ENCODE measurements at regions not wholly inside any gene's neighbourhood (a gene's known extent, or its start where the extent isn't known, plus 50 kb on each side); places are given as distances from the start of the nearest gene placed in this dataset.

GRCh38 chr1:4483021-4483625, 171.3 kb upstream of the AJAP1 start:
- Histone ChIP-seq H3K27me3 (ENCODE audit: insufficient read depth, low read length, poor library complexity) (no peaks in the 10 kb centered on the region), H3K9me3 (ENCODE audit: insufficient read depth, low read length, severe bottlenecking) (peaks cover 12% of the 10 kb centered on the region), H3K9ac (ENCODE audit: low read depth, low read length) (no peak overlapping the region), H3K36me3 (ENCODE audit: insufficient read depth, low read length) (no peaks in the 10 kb centered on the region), H3K4me3 (ENCODE audit: low read depth in 1 of 2, low read length in 2 of 2) (no peak overlapping the region), H3K27ac (ENCODE audit: low read length) (no peak overlapping the region), H3K4me2 (ENCODE audit: insufficient read depth, low read length) (no peak overlapping the region), H3K79me2 (ENCODE audit: insufficient read depth, low read length) (no peaks in the 10 kb centered on the region), H2AFZ (ENCODE audit: low read depth, low read length) (no peak overlapping the region), H3K4me1 (ENCODE audit: insufficient read depth, low read length) (no peaks in the 10 kb centered on the region), H4K20me1 (ENCODE audit: insufficient read depth, low read length) (no peaks in the 10 kb centered on the region)
- DNase-seq (no peak), ATAC-seq (ENCODE audit: insufficient read depth, low read depth) (no peak)
- no peak for TF ChIP-seq EZH2 (IDR thresholded peaks at IDR 0.05; ENCODE audit: borderline replicate concordance, low read depth, low read length, severe bottlenecking)
- TF ChIP-seq CTCF (IDR thresholded peaks at IDR 0.05; ENCODE audit: borderline replicate concordance, extremely low read depth, low read length, poor library complexity, severe bottlenecking), result no peak

- H3K4me3 ChIP-seq (ENCODE audit: low read depth in 1 of 2, low read length in 2 of 2), result no peak overlapping the region
- DNase-seq (no peak), ATAC-seq (ENCODE audit: insufficient read depth, low read depth) (no peak)
- H2AFZ ChIP-seq (ENCODE audit: low read depth, low read length), result no peak overlapping the region
- no peaks in the 10 kb centered on the region for H4K20me1 ChIP-seq (ENCODE audit: insufficient read depth, low read length)
- H3K79me2 ChIP-seq (ENCODE audit: insufficient read depth, low read length), result no peaks in the 10 kb centered on the region
- H3K9ac ChIP-seq (ENCODE audit: low read depth, low read length), result no peak overlapping the region
- no peak overlapping the region for H3K4me2 ChIP-seq (ENCODE audit: insufficient read depth, low read length)
- H3K27ac ChIP-seq (ENCODE audit: low read length), result no peak overlapping the region
- no peak for TF ChIP-seq EZH2 (IDR thresholded peaks at IDR 0.05; ENCODE audit: borderline replicate concordance, low read depth, low read length, severe bottlenecking)
- no peak for TF ChIP-seq CTCF (IDR thresholded peaks at IDR 0.05; ENCODE audit: borderline replicate concordance, extremely low read depth, low read length, poor library complexity, severe bottlenecking)
- H3K36me3 ChIP-seq (ENCODE audit: insufficient read depth, low read length), result no peaks in the 10 kb centered on the region
- H3K9me3 ChIP-seq (ENCODE audit: insufficient read depth, low read length, severe bottlenecking), result peaks cover 11% of the 10 kb centered on the region
- H3K4me1 ChIP-seq (ENCODE audit: insufficient read depth, low read length), result no peaks in the 10 kb centered on the region
- H3K27me3 ChIP-seq (ENCODE audit: insufficient read depth, low read length, poor library complexity), result no peaks in the 10 kb centered on the region
These were observed 169.0 kb upstream of the AJAP1 start for GRCh38 chr1:4485398-4485797.

GRCh38 chr1:4485878-4486277, 168.5 kb upstream of the AJAP1 start:
- no peaks in the 10 kb centered on the region for H3K4me1 ChIP-seq (ENCODE audit: insufficient read depth, low read length)
- no peaks in the 10 kb centered on the region for H3K79me2 ChIP-seq (ENCODE audit: insufficient read depth, low read length)
- ATAC-seq (ENCODE audit: insufficient read depth, low read depth) (no peak), DNase-seq (no peak)
- no peak overlapping the region for H3K9ac ChIP-seq (ENCODE audit: low read depth, low read length)
- no peaks in the 10 kb centered on the region for H3K36me3 ChIP-seq (ENCODE audit: insufficient read depth, low read length)
- no peak overlapping the region for H2AFZ ChIP-seq (ENCODE audit: low read depth, low read length)
- H3K4me3 ChIP-seq (ENCODE audit: low read depth in 1 of 2, low read length in 2 of 2), result no peak overlapping the region
- no peaks in the 10 kb centered on the region for H4K20me1 ChIP-seq (ENCODE audit: insufficient read depth, low read length)
- no peak overlapping the region for H3K27ac ChIP-seq (ENCODE audit: low read length)
- no peaks in the 10 kb centered on the region for H3K27me3 ChIP-seq (ENCODE audit: insufficient read depth, low read length, poor library complexity)
- no peak overlapping the region for H3K4me2 ChIP-seq (ENCODE audit: insufficient read depth, low read length)
- peaks cover 11% of the 10 kb centered on the region for H3K9me3 ChIP-seq (ENCODE audit: insufficient read depth, low read length, severe bottlenecking)
- TF ChIP-seq EZH2 (IDR thresholded peaks at IDR 0.05; ENCODE audit: borderline replicate concordance, low read depth, low read length, severe bottlenecking) (no peak), CTCF (IDR thresholded peaks at IDR 0.05; ENCODE audit: borderline replicate concordance, extremely low read depth, low read length, poor library complexity, severe bottlenecking) (no peak)

Data from DND-41 (cell line).